Liver (tissue), 3 donors: ENCODE measurements at regions not wholly inside any gene's neighbourhood (a gene's known extent, or its start where the extent isn't known, plus 50 kb on each side); places are given as distances from the start of the nearest gene placed in this dataset.

ENCODE experiments used
- CTCF ChIP-seq: fragments of 150-350 bp; IDR thresholded peaks from 2 replicates; pipeline ENCODE4 v1.5.1; 2017; ENCODE audit warnings: improper control_type of control experiment, low read depth, low read length; ENCODE audit not compliant: missing input control
- EGR1 ChIP-seq, 2 donors: IDR thresholded peaks; 2 replicates each; pipeline ENCODE4 v1.6.1; 2016 to 2018; ENCODE audit warnings: antibody characterized with exemption in 2 of 2, low read depth in 2 of 2
- FOXA1 ChIP-seq: IDR thresholded peaks from 2 replicates; pipeline ENCODE4 v1.6.1; 2016; ENCODE audit warnings: antibody characterized with exemption
- REST ChIP-seq: IDR thresholded peaks from 2 replicates; pipeline ENCODE4 v1.6.1; 2016; ENCODE audit warnings: antibody characterized with exemption, mild to moderate bottlenecking
- RXRA ChIP-seq, 2 donors: IDR thresholded peaks; 2 replicates each; pipeline ENCODE4 v1.6.1; 2017 to 2018; ENCODE audit warnings: antibody characterized with exemption in 2 of 2, mild to moderate bottlenecking in 1 of 2
- SP1 ChIP-seq: IDR thresholded peaks from 2 replicates; pipeline ENCODE4 v1.6.1; 2018; ENCODE audit warnings: antibody characterized with exemption, mild to moderate bottlenecking
- TAF1 ChIP-seq: conservative IDR thresholded peaks from 2 replicates; pipeline ENCODE4 v1.6.1; 2016; ENCODE audit warnings: antibody characterized with exemption, mild to moderate bottlenecking
- ZBTB33 ChIP-seq: IDR thresholded peaks from 2 replicates; pipeline ENCODE4 v1.6.1; 2016; ENCODE audit warnings: antibody characterized with exemption
- donor health status: healthy.
- donor health status: healthy.

- TF ChIP-seq RXRA (IDR thresholded peaks at IDR 0.05) (no peak), CTCF (no peak), SP1 (no peak), TAF1 (no peak), ZBTB33 (no peak), FOXA1 (no peak), REST (no peak), EGR1 (IDR thresholded peaks at IDR 0.05; ENCODE audit: low read depth in 2 of 2) (no peak)
Measured at GRCh38 chr17:12571606-12572005, 94.1 kb upstream of the MYOCD start.
